Trophoblast cell (in vitro differentiated cells and primary cell): ENCODE measurements at regions not wholly inside any gene's neighbourhood (a gene's known extent, or its start where the extent isn't known, plus 50 kb on each side); places are given as distances from the start of the nearest gene placed in this dataset.

Source experiments
- DNase-seq, 2 donors: peaks; one replicate each; pipeline ENCODE4 v3.0.0-alpha.2; 2016
- H2AFZ ChIP-seq: 2 replicates; pipeline ENCODE4 v1.6.1; 2013; ENCODE audit warnings: low read length, moderate library complexity, mild to moderate bottlenecking; ENCODE audit not compliant: insufficient read depth, poor library complexity
- H2AK5ac ChIP-seq: 2 replicates; pipeline ENCODE4 v1.6.1; 2013; ENCODE audit warnings: mild to moderate bottlenecking, low read length
- H2BK120ac ChIP-seq: 2 replicates; pipeline ENCODE4 v1.6.1; 2013; ENCODE audit warnings: low read length, mild to moderate bottlenecking, moderate library complexity; ENCODE audit not compliant: insufficient read depth, poor library complexity
- H2BK12ac ChIP-seq: 2 replicates; pipeline ENCODE4 v1.6.1; 2013; ENCODE audit warnings: mild to moderate bottlenecking, low read length, moderate library complexity
- H2BK5ac ChIP-seq: 2 replicates; pipeline ENCODE4 v1.6.1; 2013; ENCODE audit warnings: low read length, low read depth, moderate library complexity, mild to moderate bottlenecking; ENCODE audit not compliant: poor library complexity
- H3K14ac ChIP-seq: 2 replicates; pipeline ENCODE4 v1.6.1; 2013; ENCODE audit warnings: mild to moderate bottlenecking, low read length
- H3K18ac ChIP-seq: 2 replicates; pipeline ENCODE4 v1.6.1; 2013; ENCODE audit warnings: mild to moderate bottlenecking, low read length
- H3K23ac ChIP-seq: 2 replicates; pipeline ENCODE4 v1.6.1; 2013; ENCODE audit warnings: low read length
- H3K27ac ChIP-seq: 2 replicates; pipeline ENCODE4 v1.5.1; 2013; ENCODE audit warnings: low read depth, mild to moderate bottlenecking, inconsistent platforms, low read length, moderate library complexity
- H3K27me3 ChIP-seq: 2 replicates; pipeline ENCODE4 v1.6.1; 2013; ENCODE audit warnings: inconsistent platforms, mild to moderate bottlenecking, low read length, moderate library complexity; ENCODE audit not compliant: insufficient read depth
- H3K36me3 ChIP-seq, 2 experiments: 1 replicate in 1 of 2; 2 replicates in 1 of 2; pipeline ENCODE4 v1.6.1; 2013; ENCODE audit warnings: low read length in 2 of 2, mild to moderate bottlenecking in 2 of 2, moderate library complexity in 1 of 2; ENCODE audit not compliant: insufficient read depth in 2 of 2, control insufficient read depth in 1 of 2
- H3K4ac ChIP-seq: 2 replicates; pipeline ENCODE4 v1.6.1; 2013; ENCODE audit warnings: low read depth, mild to moderate bottlenecking, low read length, moderate library complexity
- H3K4me1 ChIP-seq, 2 experiments: 1 replicate in 1 of 2; 2 replicates in 1 of 2; pipeline ENCODE4 v1.6.1; 2013; ENCODE audit warnings: low read length in 2 of 2, mild to moderate bottlenecking in 2 of 2, moderate library complexity in 1 of 2; ENCODE audit not compliant: insufficient read depth in 2 of 2, control insufficient read depth in 1 of 2
- H3K4me2 ChIP-seq: 2 replicates; pipeline ENCODE4 v1.6.1; 2013; ENCODE audit warnings: inconsistent platforms, mild to moderate bottlenecking, low read length, moderate library complexity
- H3K4me3 ChIP-seq: 2 replicates; pipeline ENCODE4 v1.5.1; 2013; ENCODE audit warnings: mild to moderate bottlenecking, low read depth, low read length, inconsistent platforms
- H3K79me1 ChIP-seq: one replicate; pipeline ENCODE4 v1.6.1; 2013; ENCODE audit warnings: low read length
- H3K79me2 ChIP-seq: 2 replicates; pipeline ENCODE4 v1.6.1; 2013; ENCODE audit warnings: low read length, mild to moderate bottlenecking; ENCODE audit not compliant: control insufficient read depth, insufficient read depth, poor library complexity
- H3K9ac ChIP-seq: 2 replicates; pipeline ENCODE4 v1.6.1; 2013; ENCODE audit warnings: mild to moderate bottlenecking, low read length
- H3K9me3 ChIP-seq: 2 replicates; pipeline ENCODE4 v1.6.1; 2013; ENCODE audit warnings: low read depth, mild to moderate bottlenecking, control low read depth, inconsistent platforms, low read length; ENCODE audit not compliant: insufficient read depth
- H4K12ac ChIP-seq: 2 replicates; pipeline ENCODE4 v1.6.1; 2013; ENCODE audit warnings: low read depth, mild to moderate bottlenecking, low read length, moderate library complexity
- H4K8ac ChIP-seq: 2 replicates; pipeline ENCODE4 v1.6.1; 2013; ENCODE audit warnings: low read depth, mild to moderate bottlenecking, low read length, moderate library complexity
- H4K91ac ChIP-seq: one replicate; pipeline ENCODE4 v1.6.1; 2013; ENCODE audit warnings: low read depth, mild to moderate bottlenecking, low read length, moderate library complexity
- WGBS: extraction: QIAGEN DNeasy Blood & Tissue Kit; methylation state at CpG from one replicate; pipeline ENCODE4 v1.1.7; 2013; ENCODE audit warnings: missing lambda C conversion rate; ENCODE audit not compliant: insufficient read length, insufficient coverage; ENCODE audit errors: extremely low coverage; 5-methylcytosine and 5-hydroxymethylcytosine counted together

- Histone ChIP-seq H3K23ac (no peak overlapping the region), H2BK12ac (no peak overlapping the region), H3K9me3 (no peaks in the 10 kb centered on the region), H3K14ac (no peak overlapping the region), H4K91ac (no peak overlapping the region), H2BK5ac (no peak overlapping the region), H2AFZ (no peak overlapping the region), H3K79me1 (no peaks in the 10 kb centered on the region), H3K18ac (no peak overlapping the region), H2BK120ac (no peak overlapping the region), H3K79me2 (no peaks in the 10 kb centered on the region), H3K27me3 (no peaks in the 10 kb centered on the region), H3K4me3 (no peak overlapping the region), H3K4me2 (no peak overlapping the region), H3K4ac (no peak overlapping the region), H4K12ac (no peak overlapping the region), H3K27ac (no peak overlapping the region), H4K8ac (no peak overlapping the region), H2AK5ac (no peak overlapping the region), H3K9ac (no peak overlapping the region), H3K36me3 (no peaks in the 10 kb centered on the region), H3K4me1 (no peaks in the 10 kb centered on the region)
- WGBS = no CpG with 5 or more reads among the region's 5 CpGs
- no peak for DNase-seq
Measured at GRCh38 chr11:134907636-134908035, 495.6 kb upstream of the B3GAT1 start.

- H2BK120ac ChIP-seq = no peak overlapping the region
- no peak overlapping the region for H4K91ac ChIP-seq
- no peaks in the 10 kb centered on the region for H3K36me3 ChIP-seq
- peak overlapping the region; percentile 15 for H3K4me3 ChIP-seq
- no peak overlapping the region for H3K4ac ChIP-seq
- no peak overlapping the region for H3K18ac ChIP-seq
- no peak overlapping the region for H2AK5ac ChIP-seq
- no peak overlapping the region for H3K9ac ChIP-seq
- H3K23ac ChIP-seq = no peak overlapping the region
- no peaks in the 10 kb centered on the region for H3K79me2 ChIP-seq
- H3K9me3 ChIP-seq = peaks cover 1% of the 10 kb centered on the region
- no peak overlapping the region for H2AFZ ChIP-seq
- H3K79me1 ChIP-seq = no peaks in the 10 kb centered on the region
- no peak overlapping the region for H2BK12ac ChIP-seq
- no peak overlapping the region for H4K12ac ChIP-seq
- H3K4me2 ChIP-seq = no peak overlapping the region
- H3K4me1 ChIP-seq = no peaks in the 10 kb centered on the region
- H3K14ac ChIP-seq = no peak overlapping the region
- WGBS = no CpG with 5 or more reads among the region's 19 CpGs
- no peak overlapping the region for H2BK5ac ChIP-seq
- no peaks in the 10 kb centered on the region for H3K27me3 ChIP-seq
- no peak for DNase-seq
- no peak overlapping the region for H3K27ac ChIP-seq
- no peak overlapping the region for H4K8ac ChIP-seq
Measured at GRCh38 chr11:134906356-134906955, 494.4 kb upstream of the B3GAT1 start.

- Histone ChIP-seq H3K4ac (no peak overlapping the region), H3K9ac (no peak overlapping the region), H3K27ac (no peak overlapping the region), H2BK5ac (no peak overlapping the region), H3K79me1 (no peaks in the 10 kb centered on the region), H3K18ac (no peak overlapping the region), H2AFZ (no peak overlapping the region), H3K4me1 (no peaks in the 10 kb centered on the region), H2BK12ac (no peak overlapping the region), H4K91ac (no peak overlapping the region), H4K8ac (no peak overlapping the region), H3K4me2 (no peak overlapping the region), H3K9me3 (peaks cover 2% of the 10 kb centered on the region), H2BK120ac (no peak overlapping the region), H3K79me2 (no peaks in the 10 kb centered on the region), H2AK5ac (no peak overlapping the region), H3K36me3 (no peaks in the 10 kb centered on the region), H4K12ac (no peak overlapping the region), H3K23ac (no peak overlapping the region), H3K27me3 (no peaks in the 10 kb centered on the region), H3K4me3 (no peak overlapping the region), H3K14ac (no peak overlapping the region)
- DNase-seq = no peak
- WGBS = no CpG with 5 or more reads among the region's 14 CpGs
Measured at GRCh38 chr11:134905928-134906327, 493.9 kb upstream of the B3GAT1 start.

GRCh38 chr11:134905517-134905916, 493.5 kb upstream of the B3GAT1 start:
- Histone ChIP-seq H3K14ac (no peak overlapping the region), H3K79me1 (no peaks in the 10 kb centered on the region), H4K91ac (no peak overlapping the region), H3K79me2 (no peaks in the 10 kb centered on the region), H3K4me3 (no peak overlapping the region), H2BK120ac (no peak overlapping the region), H2BK12ac (no peak overlapping the region), H3K27me3 (no peaks in the 10 kb centered on the region), H3K4ac (no peak overlapping the region), H3K27ac (no peak overlapping the region), H4K8ac (no peak overlapping the region), H3K4me1 (no peaks in the 10 kb centered on the region), H3K18ac (no peak overlapping the region), H3K9me3 (peaks cover 2% of the 10 kb centered on the region), H3K9ac (no peak overlapping the region), H3K4me2 (no peak overlapping the region), H3K36me3 (no peaks in the 10 kb centered on the region), H4K12ac (no peak overlapping the region), H2AFZ (no peak overlapping the region), H3K23ac (no peak overlapping the region), H2AK5ac (no peak overlapping the region), H2BK5ac (no peak overlapping the region)
- no CpG with 5 or more reads among the region's 2 CpGs for WGBS
- no peak for DNase-seq
